HG03571 (cell line): ENCODE measurements at regions not wholly inside any gene's neighbourhood (a gene's known extent, or its start where the extent isn't known, plus 50 kb on each side); places are given as distances from the start of the nearest gene placed in this dataset.
"Not testable (repeated sequence)": the region's sequence is repeated elsewhere in the genome, so short reads cannot be mapped to it uniquely, and the experiment has no call there.

Experiments
- ATAC-seq: cut with Tn5 transposase; IDR thresholded peaks from one replicate; pipeline ENCODE4 v1.9.1; 2021; ENCODE audit not compliant: unreplicated experiment

DNA sequence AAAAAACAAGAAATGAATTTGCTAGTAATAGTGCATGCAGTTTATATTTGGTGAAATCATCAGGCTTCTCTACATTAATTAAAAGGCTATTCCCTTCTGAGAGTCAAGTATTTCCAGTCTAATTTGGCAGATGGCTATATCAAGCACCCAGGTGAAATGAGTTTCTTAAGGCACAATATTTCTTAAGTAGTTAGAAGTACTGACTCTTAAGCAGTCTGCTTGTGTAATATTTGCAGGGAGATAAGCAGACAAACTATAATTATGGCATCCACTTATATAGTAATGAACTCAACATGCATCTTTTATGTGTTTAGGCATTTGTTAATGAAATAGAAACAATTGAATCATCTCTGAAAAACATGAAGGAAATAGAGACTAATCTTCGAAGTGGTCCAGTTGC lies 189.2 kb downstream of the UTRN start:
- no peak for ATAC-seq

DNA sequence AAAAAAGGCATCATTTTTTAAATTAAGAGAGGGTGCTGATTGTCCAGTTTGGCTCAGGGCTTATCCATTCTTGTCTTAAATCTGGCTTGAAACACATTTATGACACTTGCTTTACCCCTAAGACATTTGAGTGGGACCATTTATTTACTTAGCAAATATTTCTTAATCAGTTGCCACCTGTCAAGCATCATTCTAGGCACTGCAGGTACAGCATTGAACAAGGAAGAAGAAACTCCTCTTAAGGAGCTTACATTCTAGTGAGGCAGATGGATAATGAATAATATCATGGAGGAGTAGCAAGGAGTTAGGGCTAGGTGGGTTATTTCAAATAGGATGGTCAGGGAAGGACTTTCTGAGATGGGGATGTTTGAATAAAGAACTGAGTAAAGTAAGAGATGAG lies 189.8 kb downstream of the UTRN start:
- no peak for ATAC-seq

DNA sequence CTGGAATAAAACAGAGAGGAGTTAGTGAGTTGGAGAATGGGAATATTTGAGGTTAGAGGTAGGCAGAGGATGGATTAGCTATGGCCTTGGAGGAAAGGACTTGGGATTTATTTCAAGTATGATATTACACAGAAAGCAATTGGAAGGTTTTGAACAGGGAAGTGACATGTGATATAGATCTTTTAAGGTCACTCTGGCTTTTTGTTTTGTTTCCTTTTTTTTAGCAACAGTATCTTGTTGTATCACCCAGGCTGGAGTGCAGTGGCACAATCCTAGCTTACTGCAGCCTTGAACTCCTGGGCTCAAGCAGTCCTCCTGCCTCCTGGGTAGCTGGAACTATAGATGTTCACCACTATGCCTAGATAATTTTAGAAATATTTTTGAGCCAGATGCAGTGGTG lies 190.3 kb downstream of the UTRN start:
- no peak for ATAC-seq

DNA sequence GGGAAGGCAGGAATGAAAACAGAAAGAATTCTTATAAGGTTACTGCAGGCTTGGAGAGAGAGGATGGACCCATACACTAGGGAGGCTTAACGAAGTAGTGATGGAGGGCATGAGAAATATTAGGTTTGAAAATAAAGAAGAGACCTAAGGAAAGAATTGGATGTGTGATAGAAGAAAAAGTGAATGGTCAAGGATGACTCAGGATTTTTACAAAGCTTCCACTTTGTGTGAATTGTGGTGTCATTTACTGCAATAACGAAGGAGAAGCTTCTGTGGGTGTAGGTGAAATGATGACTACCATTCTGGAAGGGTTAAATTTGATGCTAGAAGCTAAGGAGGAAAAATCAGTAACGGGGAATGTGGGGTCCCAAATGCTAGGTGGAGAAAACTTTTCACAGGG lies 191.2 kb downstream of the UTRN start:
- ATAC-seq = no peak

DNA sequence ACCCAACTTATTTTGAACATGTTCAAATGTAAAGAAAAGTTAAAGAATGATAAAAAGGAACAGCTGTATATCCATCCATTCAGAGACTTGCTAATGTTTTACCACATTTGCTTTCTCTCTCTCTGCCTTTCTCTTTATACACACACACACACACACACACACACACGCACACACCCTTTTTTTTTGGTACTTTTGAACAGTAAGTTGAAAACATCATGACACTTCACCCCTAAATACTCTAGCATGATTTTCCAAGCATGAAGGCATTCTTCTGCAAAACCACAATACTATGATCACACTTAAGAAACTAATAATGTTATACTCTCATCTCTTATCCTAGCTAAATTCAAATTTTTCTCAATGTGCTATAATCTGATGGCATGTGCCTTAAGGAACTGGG lies 192.3 kb downstream of the UTRN start:
- ATAC-seq = no peak

DNA sequence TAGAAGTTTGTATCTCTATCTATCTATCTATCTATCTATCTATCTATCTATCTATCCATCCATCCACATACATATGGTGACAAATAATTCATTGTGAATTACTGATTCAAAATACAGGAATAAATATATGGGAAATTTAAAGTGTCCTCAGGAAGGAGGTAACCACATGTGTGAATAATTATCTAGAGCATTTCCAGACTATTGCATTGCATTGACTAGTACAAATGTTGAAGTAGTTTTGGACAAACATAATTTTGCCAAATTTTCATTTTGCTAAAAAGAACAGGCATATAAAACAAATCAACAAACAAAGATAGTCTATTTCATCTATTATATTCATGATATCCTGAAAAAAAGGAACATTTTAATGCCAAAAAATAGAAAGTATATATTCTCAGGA lies 192.7 kb downstream of the UTRN start:
- ATAC-seq = no peak

DNA sequence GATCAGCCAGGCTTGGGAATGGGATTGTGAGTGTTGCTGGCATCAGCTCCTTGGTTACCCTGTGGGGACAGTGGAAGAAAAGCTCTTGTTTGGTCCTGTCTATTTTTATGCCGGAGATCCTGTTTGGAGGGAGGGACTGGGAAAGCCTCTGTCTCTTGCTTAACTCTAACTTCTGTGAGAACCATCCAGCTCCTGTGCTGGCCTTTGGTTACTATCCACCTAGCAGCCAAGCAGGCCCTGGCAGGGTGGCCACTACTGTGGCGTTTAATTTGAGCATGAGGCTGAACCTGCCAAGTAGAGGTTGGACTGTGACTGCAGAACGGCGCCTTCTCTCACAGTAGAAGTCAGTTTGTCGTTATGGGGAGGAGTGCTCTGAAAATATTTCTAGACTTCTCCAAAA lies 193.3 kb downstream of the UTRN start:
- no peak for ATAC-seq

DNA sequence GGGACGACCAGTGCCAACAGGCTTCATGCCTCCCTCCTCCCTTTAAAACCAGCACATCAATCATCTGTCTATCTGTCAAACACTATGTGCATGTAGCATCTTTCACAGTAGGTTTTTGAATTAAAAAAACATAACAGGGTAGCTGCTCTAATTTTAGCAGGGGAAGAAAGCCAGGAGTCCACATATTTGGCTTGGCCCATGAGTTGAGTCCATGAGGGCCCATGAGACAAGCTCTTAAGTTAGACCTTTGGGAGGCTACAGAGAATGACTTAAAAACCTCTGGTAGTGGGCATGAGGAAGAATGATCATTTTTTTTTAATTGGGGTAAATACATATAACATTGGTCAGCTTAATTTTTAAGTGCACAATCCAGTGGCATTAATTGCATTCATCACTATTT lies 194.9 kb downstream of the UTRN start:
- no peak for ATAC-seq

DNA sequence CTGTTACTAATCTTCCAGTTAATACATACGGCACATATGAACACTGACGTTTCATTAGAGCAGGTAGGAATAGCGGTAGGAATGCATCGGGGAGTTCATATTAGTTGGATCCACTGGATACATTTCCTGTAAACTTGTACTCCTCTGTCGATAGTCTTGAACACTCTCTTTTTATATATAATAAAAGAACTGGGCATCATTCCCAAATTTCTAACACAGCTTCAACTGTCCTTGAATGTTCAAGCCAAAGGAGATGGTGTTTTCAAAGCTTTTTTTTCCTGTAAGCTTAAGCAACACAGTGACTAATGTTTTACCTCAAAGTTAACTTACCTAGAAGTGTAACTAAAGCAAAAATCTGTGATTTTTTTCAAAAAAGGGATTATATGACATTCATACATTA lies 195.3 kb downstream of the UTRN start:
- ATAC-seq = no peak

DNA sequence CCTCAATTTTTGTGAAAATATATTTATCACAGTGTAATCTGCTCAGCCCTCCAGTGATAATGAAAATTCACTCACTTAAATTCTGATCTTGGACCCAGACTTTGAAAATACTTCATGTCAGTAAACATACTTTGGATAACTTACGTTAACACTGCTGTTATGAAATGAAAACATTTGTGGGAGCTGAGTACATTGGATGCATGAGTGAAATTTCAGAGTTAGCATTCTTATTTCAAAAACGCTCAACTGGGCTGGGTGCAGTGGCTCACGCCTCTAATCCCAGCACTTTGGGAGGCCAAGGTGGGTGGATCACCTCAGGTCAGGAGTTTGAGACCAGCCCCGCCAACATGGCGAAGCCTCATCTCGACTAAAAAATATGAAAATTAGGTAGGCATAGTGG lies 196.4 kb downstream of the UTRN start:
- no peak for ATAC-seq

DNA sequence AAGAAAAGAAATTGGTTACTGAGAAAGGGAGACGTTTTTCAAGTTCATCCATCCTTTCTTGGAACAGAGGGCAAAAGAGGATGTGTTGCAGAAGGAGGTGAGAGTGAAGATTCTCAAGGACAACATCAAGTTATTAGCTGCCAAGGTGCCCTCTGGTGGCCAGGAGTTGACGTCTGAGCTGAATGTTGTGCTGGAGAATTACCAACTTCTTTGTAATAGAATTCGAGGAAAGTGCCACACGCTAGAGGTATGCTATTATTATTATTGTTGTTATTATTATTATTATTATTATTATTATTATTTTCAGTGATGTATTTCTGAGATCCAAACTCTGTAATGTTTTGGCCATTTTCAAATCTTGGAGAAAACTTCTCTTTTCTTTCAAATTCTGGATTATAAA lies 197.0 kb downstream of the UTRN start:
- peak; percentile 82 for ATAC-seq

DNA sequence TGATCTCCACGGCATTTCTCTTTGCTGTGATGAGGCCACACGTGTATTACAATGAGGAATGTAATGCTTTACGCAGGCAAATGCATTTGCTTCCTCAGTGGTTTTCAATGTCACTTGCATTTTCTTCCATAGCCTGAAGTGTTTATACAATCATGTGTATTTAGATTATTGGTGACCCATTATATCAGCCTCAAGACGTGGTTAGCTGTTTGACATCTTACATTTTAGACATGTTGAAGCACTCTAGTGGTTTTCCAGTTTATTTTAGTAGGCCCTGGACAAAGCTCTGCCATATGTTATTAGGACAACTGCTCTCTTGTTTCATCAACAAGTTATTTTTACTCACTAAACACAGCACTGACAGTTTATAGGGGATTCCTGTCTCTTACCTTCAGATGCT lies 200.4 kb downstream of the UTRN start:
- no peak for ATAC-seq

DNA sequence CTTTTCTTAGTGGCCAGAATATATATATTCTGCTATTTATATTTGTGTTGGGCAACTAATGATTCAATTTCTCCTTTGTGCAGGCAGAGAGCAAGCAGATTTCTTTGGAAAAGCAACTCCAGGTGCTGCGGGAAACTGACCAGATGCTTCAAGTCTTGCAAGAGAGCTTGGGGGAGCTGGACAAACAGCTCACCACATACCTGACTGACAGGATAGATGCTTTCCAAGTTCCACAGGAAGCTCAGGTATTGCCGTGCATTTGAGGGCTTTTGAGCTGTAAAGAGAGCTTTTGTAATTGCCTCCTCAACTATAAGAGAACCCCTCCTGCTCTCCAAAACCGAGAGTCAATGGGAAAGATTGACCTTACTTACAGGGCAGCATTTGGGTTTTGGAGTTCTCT lies 203.5 kb downstream of the UTRN start:
- no peak for ATAC-seq

DNA sequence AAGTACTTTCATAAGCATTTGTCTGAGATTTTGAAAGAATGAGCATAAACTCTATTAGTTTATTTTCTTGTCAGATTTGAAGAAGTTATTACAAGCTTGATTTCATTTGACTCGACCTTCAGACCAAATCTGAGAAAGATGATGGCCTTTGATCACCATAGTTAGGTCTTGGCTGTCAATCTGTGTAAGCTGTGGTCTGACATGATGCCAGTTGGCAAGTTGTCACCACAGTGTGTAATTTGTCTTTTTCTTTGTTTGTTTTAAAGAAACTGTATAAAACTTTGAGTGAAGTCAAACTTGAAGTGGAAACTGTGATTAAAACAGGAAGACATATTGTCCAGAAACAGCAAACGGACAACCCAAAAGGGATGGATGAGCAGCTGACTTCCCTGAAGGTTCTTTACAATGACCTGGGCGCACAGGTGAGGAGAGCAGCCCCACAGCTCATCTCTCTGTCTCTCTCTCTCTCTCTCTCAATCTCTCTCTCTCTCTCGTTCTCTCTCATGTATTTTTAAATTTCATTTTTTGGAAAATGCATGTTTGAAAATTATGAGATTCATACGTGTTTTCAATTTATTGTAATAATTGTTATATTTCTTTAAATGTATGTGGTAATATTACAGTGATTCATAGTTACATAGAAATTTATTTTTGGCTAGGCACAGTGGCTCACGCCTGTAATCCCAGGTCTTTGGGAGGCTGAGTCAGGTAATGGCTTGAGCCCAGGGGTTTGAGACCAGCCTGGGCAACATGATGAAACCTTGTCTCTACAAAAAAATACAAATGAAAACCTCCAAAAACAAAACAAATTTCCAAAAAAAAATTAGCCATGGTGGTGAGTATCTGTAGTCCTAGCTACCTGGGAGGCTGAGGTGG lies 208.1 kb downstream of the UTRN start:
- ATAC-seq = no peak

DNA sequence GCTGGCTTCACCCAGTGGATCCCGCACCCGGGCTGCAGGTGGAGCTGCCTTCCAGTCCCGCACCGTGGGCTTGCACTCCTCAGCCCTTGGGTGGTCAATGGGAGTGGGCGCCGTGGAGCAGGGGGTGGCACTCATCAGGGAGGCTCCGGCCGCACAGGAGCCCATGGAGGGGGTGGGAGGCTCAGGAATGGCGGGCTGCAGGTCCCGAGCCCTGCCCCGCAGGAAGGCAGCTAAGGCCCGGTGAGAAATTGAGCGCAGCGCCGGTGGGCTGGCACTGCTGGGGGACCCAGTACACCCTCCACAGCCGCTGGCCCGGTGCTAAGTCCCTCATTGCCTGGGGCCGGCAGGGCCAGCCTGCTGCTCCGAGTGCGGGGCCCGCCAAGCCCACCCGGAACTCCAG lies 209.9 kb downstream of the UTRN start:
- ATAC-seq = not testable (repeated sequence)

DNA sequence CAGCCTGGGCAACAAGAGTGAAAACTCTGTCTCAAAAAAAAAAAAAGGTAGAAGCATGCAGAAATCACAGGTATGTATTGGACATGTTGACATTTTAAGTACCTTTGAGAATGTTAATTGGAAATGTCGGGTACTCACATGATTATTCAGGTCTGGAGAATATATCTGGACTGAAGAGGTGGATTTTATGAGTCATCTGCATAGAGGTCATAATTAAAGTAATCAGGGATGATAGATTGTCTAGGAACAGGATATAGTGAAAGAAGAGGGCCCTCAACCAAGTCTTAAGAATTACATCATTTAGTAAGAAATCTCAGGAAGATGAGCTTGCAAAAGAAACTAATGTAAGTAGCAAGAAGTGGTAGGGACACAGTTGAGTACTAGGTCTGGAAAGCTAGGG lies 212.5 kb downstream of the UTRN start:
- ATAC-seq = no peak

DNA sequence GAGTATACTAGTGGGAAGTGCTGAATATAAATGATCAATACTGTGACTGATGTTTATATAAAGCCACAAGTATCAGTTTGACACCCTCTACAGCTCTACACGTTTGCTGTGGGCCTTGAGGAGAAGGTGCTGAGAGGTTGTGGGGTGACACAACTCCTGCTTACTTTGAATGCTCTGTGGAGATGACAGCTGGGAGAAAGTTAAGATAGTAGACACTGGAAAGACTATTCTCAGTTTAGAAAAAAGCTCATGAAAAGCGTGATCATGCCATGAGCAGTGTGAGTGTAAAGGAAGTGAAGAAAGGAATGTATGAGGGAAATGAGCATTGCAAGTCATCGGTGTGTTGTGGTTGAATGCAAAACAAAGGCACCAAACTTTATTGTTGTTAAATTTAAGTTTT lies 215.8 kb downstream of the UTRN start:
- ATAC-seq = no peak

DNA sequence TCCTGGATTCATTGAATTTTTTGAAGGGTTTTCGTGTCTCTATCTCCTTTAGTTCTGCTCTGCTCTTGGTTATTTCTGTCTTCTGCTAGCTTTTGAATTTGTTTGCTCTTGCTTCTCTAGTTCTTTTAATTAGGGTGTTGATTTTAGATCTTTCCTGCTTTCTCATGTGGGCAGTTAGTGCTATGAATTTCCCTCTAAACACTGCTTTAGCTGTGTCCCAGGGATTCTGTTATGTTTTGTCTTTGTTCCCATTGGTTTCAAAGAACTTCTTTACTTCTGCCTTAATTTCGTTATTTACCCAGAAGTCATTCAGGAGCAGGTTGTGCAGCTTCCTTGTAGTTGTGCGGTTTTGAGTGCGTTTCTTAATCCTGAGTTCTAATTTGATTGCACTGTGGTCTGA lies 220.1 kb downstream of the UTRN start:
- ATAC-seq = not testable (repeated sequence)

DNA sequence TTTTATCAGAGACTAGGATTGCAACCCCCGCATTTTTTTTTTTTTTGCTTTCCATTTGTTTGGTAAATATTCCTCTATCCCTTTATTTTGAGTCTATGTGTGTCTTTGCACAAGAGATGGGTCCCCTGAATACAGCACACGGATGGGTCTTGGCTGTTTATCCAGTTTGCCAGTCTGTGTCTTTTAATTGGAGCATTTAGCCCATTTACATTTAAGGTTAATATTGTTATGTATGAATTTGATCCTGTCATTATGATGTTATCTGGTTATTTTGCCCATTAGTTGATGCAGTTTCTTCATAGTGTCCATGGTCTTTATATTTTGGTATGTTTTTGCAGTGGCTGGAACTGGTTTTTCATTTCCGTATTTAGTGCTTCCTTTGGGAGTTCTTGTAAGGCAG lies 220.9 kb downstream of the UTRN start:
- ATAC-seq = not testable (repeated sequence)

DNA sequence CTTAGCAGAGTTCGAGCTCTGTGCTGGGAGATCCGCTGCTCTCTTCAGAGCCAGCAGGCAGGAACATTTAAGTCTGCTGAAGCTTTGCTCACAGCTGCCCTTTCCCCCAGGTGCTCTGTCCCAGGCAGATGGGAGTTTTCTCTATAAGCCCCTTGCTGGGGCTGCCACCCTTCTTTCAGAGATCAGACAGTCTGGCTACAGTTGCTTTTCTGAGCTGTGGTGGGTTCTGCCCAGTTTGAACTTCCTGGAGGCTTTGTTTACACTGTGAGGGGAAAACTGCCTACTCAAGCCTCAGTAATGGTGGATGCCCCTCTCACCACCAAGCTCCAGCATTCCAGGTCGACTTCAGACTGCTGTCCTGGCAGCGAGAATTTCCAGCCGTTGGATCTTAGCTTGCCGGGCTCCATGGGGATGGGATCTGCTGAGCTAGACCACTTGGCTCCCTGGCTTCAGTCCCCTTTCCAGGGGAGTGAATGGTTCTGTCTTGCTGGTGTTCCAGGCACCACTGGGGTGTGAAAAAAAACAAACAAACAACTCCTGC lies 222.7 kb downstream of the UTRN start:
- not testable (repeated sequence) for ATAC-seq

DNA sequence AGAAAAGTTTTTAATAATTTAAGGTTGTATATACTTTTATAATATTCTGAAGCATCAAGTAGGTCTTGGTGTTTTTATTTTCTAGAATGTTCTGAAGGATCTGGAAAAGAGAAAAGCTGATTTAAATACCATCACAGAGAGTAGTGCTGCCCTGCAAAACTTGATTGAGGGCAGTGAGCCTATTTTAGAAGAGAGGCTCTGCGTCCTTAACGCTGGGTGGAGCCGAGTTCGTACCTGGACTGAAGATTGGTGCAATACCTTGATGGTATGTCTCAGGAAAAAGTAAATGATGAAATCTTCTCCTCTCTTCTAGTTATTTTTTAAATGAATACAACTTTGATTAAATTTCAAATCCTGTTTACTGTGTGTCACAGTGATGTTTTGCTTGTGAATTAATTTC lies 225.7 kb downstream of the UTRN start:
- ATAC-seq = no peak

DNA sequence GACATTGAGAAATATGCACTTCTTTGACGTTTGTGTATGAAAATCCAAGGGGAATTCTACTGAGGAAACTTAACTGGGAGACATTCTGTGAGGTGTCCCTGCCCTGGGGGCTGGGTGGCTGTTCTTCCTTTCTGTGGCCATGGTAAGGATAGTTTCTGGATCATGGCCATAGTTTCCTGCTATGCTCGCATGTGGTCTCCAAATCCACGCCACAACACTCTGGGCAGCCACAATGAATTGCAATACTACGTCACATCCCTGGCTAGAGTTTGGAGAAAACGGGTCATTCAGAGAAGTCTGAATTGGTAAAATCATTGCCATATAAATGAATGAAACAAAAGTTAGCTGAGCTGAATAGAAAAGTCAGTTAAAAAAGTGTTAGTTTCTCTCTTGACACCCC lies 230.6 kb downstream of the UTRN start:
- no peak for ATAC-seq

DNA sequence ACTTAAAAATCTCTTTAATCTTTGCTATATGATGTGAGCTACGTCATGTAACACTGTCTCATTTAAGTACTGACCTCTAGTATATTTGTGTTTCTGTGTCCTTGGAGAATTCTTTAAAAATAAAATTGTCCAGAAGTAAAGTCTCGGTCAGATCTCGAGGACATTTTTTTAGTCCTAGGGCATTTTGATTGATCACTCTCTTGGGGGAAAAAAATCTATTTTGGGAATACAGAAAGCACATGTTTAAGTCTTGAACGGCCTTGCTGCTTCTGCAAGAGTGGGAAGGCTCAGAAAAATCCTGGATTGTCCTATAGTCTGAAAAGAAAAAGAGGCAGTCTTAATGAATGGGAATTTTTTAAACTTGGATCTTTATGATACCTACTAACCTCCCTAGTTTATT lies 234.3 kb downstream of the UTRN start:
- no peak for ATAC-seq
